ENCODE measurements at regions not wholly inside any gene's neighbourhood (a gene's known extent, or its start where the extent isn't known, plus 50 kb on each side); places are given as distances from the start of the nearest gene placed in this dataset.

- intact Hi-C loops (cut with micrococcal nuclease) = no loop called here
Observed at GRCh38 chr4:41865306-41865980, 69.8 kb upstream of the TMEM33 start.

GRCh38 chr4:41859087-41859486, 76.1 kb upstream of the TMEM33 start:
- intact Hi-C loops (cut with micrococcal nuclease) = no loop called here

GRCh38 chr4:41857226-41857641, 78.0 kb upstream of the TMEM33 start:
- intact Hi-C loops (cut with micrococcal nuclease) = no loop called here

- intact Hi-C loops (cut with micrococcal nuclease) = no loop called here
Observed at GRCh38 chr4:41856797-41857196, 78.4 kb upstream of the TMEM33 start.

GRCh38 chr4:41853973-41854372, 81.3 kb upstream of the TMEM33 start:
- intact Hi-C loops (cut with micrococcal nuclease) = no loop called here

GRCh38 chr4:41852229-41852628, 83.0 kb upstream of the TMEM33 start:
- intact Hi-C loops (cut with micrococcal nuclease) = no loop called here

GRCh38 chr4:41851621-41852020, 83.6 kb upstream of the TMEM33 start:
- intact Hi-C loops (cut with micrococcal nuclease) = no loop called here

GRCh38 chr4:41844327-41844726, 90.9 kb upstream of the TMEM33 start:
- intact Hi-C loops (cut with micrococcal nuclease) = no loop called here

GRCh38 chr4:41839916-41840854, 91.7 kb upstream of the PHOX2B start:
- intact Hi-C loops (cut with micrococcal nuclease) = no loop called here

- intact Hi-C loops (cut with micrococcal nuclease) = no loop called here
Observed at GRCh38 chr4:41838590-41838989, 90.1 kb upstream of the PHOX2B start.

GRCh38 chr4:41835321-41835995, 86.9 kb upstream of the PHOX2B start:
- intact Hi-C loops (cut with micrococcal nuclease) = no loop called here

GRCh38 chr4:41832961-41833360, 84.4 kb upstream of the PHOX2B start:
- intact Hi-C loops (cut with micrococcal nuclease) = no loop called here

- intact Hi-C loops (cut with micrococcal nuclease) = no loop called here
Observed at GRCh38 chr4:41822325-41822724, 73.8 kb upstream of the PHOX2B start.

- intact Hi-C loops (cut with micrococcal nuclease) = no loop called here
Observed at GRCh38 chr4:41820473-41820872, 71.9 kb upstream of the PHOX2B start.

GRCh38 chr4:41819621-41820020, 71.1 kb upstream of the PHOX2B start:
- intact Hi-C loops (cut with micrococcal nuclease) = no loop called here

- intact Hi-C loops (cut with micrococcal nuclease) = no loop called here
Observed at GRCh38 chr4:41815473-41815872, 66.9 kb upstream of the PHOX2B start.

GRCh38 chr4:41814565-41814964, 66.0 kb upstream of the PHOX2B start:
- intact Hi-C loops (cut with micrococcal nuclease) = no loop called here

- intact Hi-C loops (cut with micrococcal nuclease) = no loop called here
Observed at GRCh38 chr4:41806807-41807206, 58.3 kb upstream of the PHOX2B start.

GRCh38 chr4:41802590-41802989, 54.1 kb upstream of the PHOX2B start:
- intact Hi-C loops (cut with micrococcal nuclease) = no loop called here

GRCh38 chr4:41799126-41799525, 50.6 kb upstream of the PHOX2B start:
- intact Hi-C loops (cut with micrococcal nuclease) = no loop called here
